Activated T-cell treated with anti-CD3 and anti-CD28 coated beads, Interleukin-2, amount 50 U/mL, for 72 hours (primary cell): ENCODE measurements at regions not wholly inside any gene's neighbourhood (a gene's known extent, or its start where the extent isn't known, plus 50 kb on each side); places are given as distances from the start of the nearest gene placed in this dataset.
A peak's percentile ranks its signal among the peaks of the same experiment; 100 is the strongest.
"Not testable (repeated sequence)": the region's sequence is repeated elsewhere in the genome, so short reads cannot be mapped to it uniquely, and the experiment has no call there.

Source experiments
- ATAC-seq, 2 donors: fragments of 150-1000 bp; cut with Tn5 transposase; replicated peaks in 1 of 2; 2 replicates each; pipeline ENCODE4 v1.10.0; 2021; ENCODE audit warnings: moderate library complexity in 2 of 2, mild to moderate bottlenecking in 1 of 2
- DNase-seq, 2 donors: peaks; one replicate each; pipeline ENCODE4 v3.0.0; 2021 to 2022; ENCODE audit warnings: mixed read lengths in 1 of 2
- H3K27ac Mint-ChIP-seq: one replicate; pipeline ENCODE4 v1.8.0; 2022; ENCODE audit warnings: mild to moderate bottlenecking, moderate library complexity, mixed read lengths
- H3K27me3 Mint-ChIP-seq: one replicate; pipeline ENCODE4 v1.8.0; 2022; ENCODE audit warnings: low read depth, mixed read lengths
- H3K36me3 Mint-ChIP-seq, 2 donors: one replicate each; pipeline ENCODE4 v1.8.0; 2022; ENCODE audit warnings: mixed read lengths in 2 of 2, mild to moderate bottlenecking in 1 of 2; ENCODE audit not compliant: insufficient read depth in 2 of 2
- H3K4me1 Mint-ChIP-seq: one replicate; pipeline ENCODE4 v1.8.0; 2022; ENCODE audit warnings: low read depth, mixed read lengths
- H3K4me3 Mint-ChIP-seq, 2 donors: one replicate each; pipeline ENCODE4 v1.8.0; 2022; ENCODE audit warnings: mild to moderate bottlenecking in 2 of 2, mixed read lengths in 2 of 2, moderate library complexity in 2 of 2
- H3K9me3 Mint-ChIP-seq, 2 donors: one replicate each; pipeline ENCODE4 v1.8.0; 2022; ENCODE audit warnings: mixed read lengths in 2 of 2

- Mint-ChIP-seq H3K27me3 (peaks cover 25% of the 10 kb centered on the region), H3K36me3 (no peaks in the 10 kb centered on the region), H3K27ac (no peak overlapping the region), H3K4me1 (no peaks in the 10 kb centered on the region), H3K9me3 (no peaks in the 10 kb centered on the region), H3K4me3 (no peak overlapping the region)
- ATAC-seq (no peak), DNase-seq (no peak)
Observed at GRCh38 chr5:143972068-143972467, 160.1 kb downstream of the HMHB1 start.

- Mint-ChIP-seq H3K9me3 (no peaks in the 10 kb centered on the region), H3K36me3 (no peaks in the 10 kb centered on the region), H3K27me3 (peaks cover 15% of the 10 kb centered on the region), H3K4me1 (no peaks in the 10 kb centered on the region), H3K4me3 (no peak overlapping the region), H3K27ac (no peak overlapping the region)
- DNase-seq (no peak), ATAC-seq (no peak)
Observed at GRCh38 chr5:143976055-143976454, 164.1 kb downstream of the HMHB1 start.

GRCh38 chr5:143977891-143978461, 166.0 kb downstream of the HMHB1 start:
- Mint-ChIP-seq H3K9me3 (no peaks in the 10 kb centered on the region), H3K4me1 (no peaks in the 10 kb centered on the region), H3K4me3 (no peak overlapping the region), H3K27ac (no peak overlapping the region), H3K36me3 (no peaks in the 10 kb centered on the region), H3K27me3 (no peaks in the 10 kb centered on the region)
- ATAC-seq: no peak
- DNase-seq: no peak

- Mint-ChIP-seq H3K27me3 (no peaks in the 10 kb centered on the region), H3K4me1 (no peaks in the 10 kb centered on the region), H3K4me3 (no peak overlapping the region), H3K9me3 (no peaks in the 10 kb centered on the region), H3K27ac (no peak overlapping the region), H3K36me3 (no peaks in the 10 kb centered on the region)
- DNase-seq: no peak
- ATAC-seq: no peak
Observed at GRCh38 chr5:143979044-143979690, 167.2 kb downstream of the HMHB1 start.

- Mint-ChIP-seq H3K27ac (no peak overlapping the region), H3K27me3 (peaks cover 5% of the 10 kb centered on the region), H3K36me3 (no peaks in the 10 kb centered on the region), H3K4me1 (no peaks in the 10 kb centered on the region), H3K9me3 (no peaks in the 10 kb centered on the region), H3K4me3 (no peak overlapping the region)
- DNase-seq (no peak), ATAC-seq (no peak)
Observed at GRCh38 chr5:143980506-143980905, 168.5 kb downstream of the HMHB1 start.

- ATAC-seq, H3K27ac Mint-ChIP-seq, H3K4me3 Mint-ChIP-seq, DNase-seq, H3K4me1 Mint-ChIP-seq, H3K36me3 Mint-ChIP-seq, H3K9me3 Mint-ChIP-seq: not testable (repeated sequence)
- H3K27me3 Mint-ChIP-seq: peaks cover 11% of the 10 kb centered on the region
Observed at GRCh38 chr5:143982957-143983356, 171.0 kb downstream of the HMHB1 start.

GRCh38 chr5:143985832-143986515, 174.0 kb downstream of the HMHB1 start:
- no peaks in the 10 kb centered on the region for H3K9me3 Mint-ChIP-seq
- no peak overlapping the region for H3K4me3 Mint-ChIP-seq
- DNase-seq (no peak), ATAC-seq (no peak)
- no peaks in the 10 kb centered on the region for H3K36me3 Mint-ChIP-seq
- H3K27ac Mint-ChIP-seq: no peak overlapping the region
- peaks cover 12% of the 10 kb centered on the region for H3K27me3 Mint-ChIP-seq
- peaks cover 5% of the 10 kb centered on the region for H3K4me1 Mint-ChIP-seq

- peaks cover 12% of the 10 kb centered on the region for H3K27me3 Mint-ChIP-seq
- ATAC-seq: no peak
- no peak overlapping the region for H3K4me3 Mint-ChIP-seq
- H3K27ac Mint-ChIP-seq: no peak overlapping the region
- DNase-seq: no peak
- no peaks in the 10 kb centered on the region for H3K9me3 Mint-ChIP-seq
- H3K4me1 Mint-ChIP-seq: peaks cover 5% of the 10 kb centered on the region
- no peaks in the 10 kb centered on the region for H3K36me3 Mint-ChIP-seq
Observed at GRCh38 chr5:143986516-143987212, 174.7 kb downstream of the HMHB1 start.

GRCh38 chr5:143987264-143987663, 175.3 kb downstream of the HMHB1 start:
- peaks cover 5% of the 10 kb centered on the region for H3K4me1 Mint-ChIP-seq
- H3K36me3 Mint-ChIP-seq: no peaks in the 10 kb centered on the region
- H3K4me3 Mint-ChIP-seq: no peak overlapping the region
- H3K27me3 Mint-ChIP-seq: peaks cover 12% of the 10 kb centered on the region
- no peak for ATAC-seq
- no peaks in the 10 kb centered on the region for H3K9me3 Mint-ChIP-seq
- H3K27ac Mint-ChIP-seq: no peak overlapping the region
- no peak for DNase-seq

- Mint-ChIP-seq H3K4me1 (peaks cover 5% of the 10 kb centered on the region), H3K27ac (peak overlapping the region; percentile 30), H3K9me3 (no peaks in the 10 kb centered on the region), H3K27me3 (peaks cover 12% of the 10 kb centered on the region), H3K36me3 (no peaks in the 10 kb centered on the region), H3K4me3 (no peak overlapping the region)
- ATAC-seq (no peak), DNase-seq (no peak)
Observed at GRCh38 chr5:143987751-143988560, 176.0 kb downstream of the HMHB1 start.

GRCh38 chr5:143992496-143992895, 178.0 kb downstream of the YIPF5 start:
- ATAC-seq: no peak
- Mint-ChIP-seq H3K4me1 (peaks cover 4% of the 10 kb centered on the region), H3K27ac (no peak overlapping the region), H3K4me3 (no peak overlapping the region), H3K27me3 (peaks cover 5% of the 10 kb centered on the region), H3K9me3 (no peaks in the 10 kb centered on the region), H3K36me3 (no peaks in the 10 kb centered on the region)
- no peak for DNase-seq

- H3K9me3 Mint-ChIP-seq: no peaks in the 10 kb centered on the region
- no peaks in the 10 kb centered on the region for H3K36me3 Mint-ChIP-seq
- DNase-seq (no peak), ATAC-seq (no peak)
- no peak overlapping the region for H3K27ac Mint-ChIP-seq
- H3K4me3 Mint-ChIP-seq: no peak overlapping the region
- H3K4me1 Mint-ChIP-seq: no peaks in the 10 kb centered on the region
- no peaks in the 10 kb centered on the region for H3K27me3 Mint-ChIP-seq
Observed at GRCh38 chr5:144002876-144003275, 167.6 kb downstream of the YIPF5 start.

GRCh38 chr5:144003636-144004035, 166.8 kb downstream of the YIPF5 start:
- H3K36me3 Mint-ChIP-seq: no peaks in the 10 kb centered on the region
- H3K9me3 Mint-ChIP-seq: no peaks in the 10 kb centered on the region
- H3K4me3 Mint-ChIP-seq: no peak overlapping the region
- H3K27ac Mint-ChIP-seq: no peak overlapping the region
- DNase-seq: no peak
- no peaks in the 10 kb centered on the region for H3K4me1 Mint-ChIP-seq
- no peaks in the 10 kb centered on the region for H3K27me3 Mint-ChIP-seq
- no peak for ATAC-seq
